ENCODE measurements at regions not wholly inside any gene's neighbourhood (a gene's known extent, or its start where the extent isn't known, plus 50 kb on each side); places are given as distances from the start of the nearest gene placed in this dataset.

DNA sequence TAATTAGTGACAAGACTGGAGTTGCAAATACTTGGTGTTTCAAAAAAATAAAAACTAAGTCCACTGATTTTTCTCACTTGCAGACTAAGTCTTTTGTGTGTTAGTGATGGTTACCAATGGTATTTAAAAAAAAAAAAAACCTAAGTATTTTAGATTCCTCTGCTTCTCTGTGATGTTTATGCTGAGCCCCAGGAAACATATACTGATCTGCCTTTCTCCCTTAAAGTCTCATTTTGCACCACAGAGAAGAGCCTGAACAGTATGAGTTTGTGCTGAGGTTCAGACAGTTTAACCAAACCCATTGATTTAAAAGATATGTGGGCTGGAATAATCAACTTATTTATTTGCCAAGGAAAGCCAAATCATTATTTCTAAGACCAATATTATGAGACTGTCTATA lies 1305.0 kb downstream of the PCDH18 start:
- DNase-seq (ENCODE audit: low read depth, low spot score) = no peak
- TF ChIP-seq, protein P1, sequence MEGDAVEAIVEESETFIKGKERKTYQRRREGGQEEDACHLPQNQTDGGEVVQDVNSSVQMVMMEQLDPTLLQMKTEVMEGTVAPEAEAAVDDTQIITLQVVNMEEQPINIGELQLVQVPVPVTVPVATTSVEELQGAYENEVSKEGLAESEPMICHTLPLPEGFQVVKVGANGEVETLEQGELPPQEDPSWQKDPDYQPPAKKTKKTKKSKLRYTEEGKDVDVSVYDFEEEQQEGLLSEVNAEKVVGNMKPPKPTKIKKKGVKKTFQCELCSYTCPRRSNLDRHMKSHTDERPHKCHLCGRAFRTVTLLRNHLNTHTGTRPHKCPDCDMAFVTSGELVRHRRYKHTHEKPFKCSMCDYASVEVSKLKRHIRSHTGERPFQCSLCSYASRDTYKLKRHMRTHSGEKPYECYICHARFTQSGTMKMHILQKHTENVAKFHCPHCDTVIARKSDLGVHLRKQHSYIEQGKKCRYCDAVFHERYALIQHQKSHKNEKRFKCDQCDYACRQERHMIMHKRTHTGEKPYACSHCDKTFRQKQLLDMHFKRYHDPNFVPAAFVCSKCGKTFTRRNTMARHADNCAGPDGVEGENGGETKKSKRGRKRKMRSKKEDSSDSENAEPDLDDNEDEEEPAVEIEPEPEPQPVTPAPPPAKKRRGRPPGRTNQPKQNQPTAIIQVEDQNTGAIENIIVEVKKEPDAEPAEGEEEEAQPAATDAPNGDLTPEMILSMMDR (IDR thresholded peaks at IDR 0.05; ENCODE audit: insufficient read depth, low read length, missing control alignments) = no peak
- CTCF ChIA-PET = no interaction called here
- POLR2A ChIA-PET = no interaction called here
- no peak overlapping the region for H3K4me3 ChIP-seq (ENCODE audit: low read depth, low read length)

- ChIA-PET POLR2A (no interaction called here), CTCF (no interaction called here)
- TF ChIP-seq, protein P1 (IDR thresholded peaks at IDR 0.05; ENCODE audit: insufficient read depth, low read length, missing control alignments) = no peak
- no peak overlapping the region for H3K4me3 ChIP-seq (ENCODE audit: low read depth, low read length)
- no peak for DNase-seq (ENCODE audit: low read depth, low spot score)
Measured at GRCh38 chr4:136219592-136220125, 1312.6 kb downstream of the PCDH18 start.

GRCh38 chr4:136203199-136203598 lies 1329.1 kb downstream of the PCDH18 start:
- no peak overlapping the region for H3K4me3 ChIP-seq (ENCODE audit: low read depth, low read length)
- DNase-seq (ENCODE audit: low read depth, low spot score) = no peak
- TF ChIP-seq, protein P1 (IDR thresholded peaks at IDR 0.05; ENCODE audit: insufficient read depth, low read length, missing control alignments) = no peak
- CTCF ChIA-PET = no interaction called here
- POLR2A ChIA-PET = no interaction called here

GRCh38 chr4:136198358-136198757 lies 1333.9 kb downstream of the PCDH18 start:
- H3K4me3 ChIP-seq (ENCODE audit: low read depth, low read length) = no peak overlapping the region
- ChIA-PET CTCF (no interaction called here), POLR2A (no interaction called here)
- TF ChIP-seq, protein P1 (IDR thresholded peaks at IDR 0.05; ENCODE audit: insufficient read depth, low read length, missing control alignments) = no peak
- DNase-seq (ENCODE audit: low read depth, low spot score) = no peak

DNA sequence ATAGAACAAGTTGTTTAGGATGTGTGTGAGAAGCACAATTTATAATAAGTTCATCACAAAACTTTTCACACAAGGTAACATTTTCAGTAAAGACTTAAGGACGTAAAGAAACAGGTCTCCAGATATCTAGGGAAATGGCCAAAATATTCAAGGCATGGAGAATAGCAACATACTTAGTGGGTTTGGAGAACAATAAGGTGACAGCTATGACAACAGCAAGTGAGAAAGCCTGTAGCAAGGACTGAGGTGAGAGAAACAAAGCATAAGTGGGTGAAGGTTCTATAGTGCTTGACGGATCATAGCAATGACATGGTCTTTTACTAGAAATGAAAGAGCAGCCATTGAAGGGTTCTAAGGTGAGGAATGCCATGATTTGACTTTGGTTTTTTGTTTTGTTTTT lies 1337.3 kb downstream of the PCDH18 start:
- no peak overlapping the region for H3K4me3 ChIP-seq (ENCODE audit: low read depth, low read length)
- DNase-seq (ENCODE audit: low read depth, low spot score) = no peak
- ChIA-PET CTCF (no interaction called here), POLR2A (no interaction called here)
- TF ChIP-seq, protein P1 (IDR thresholded peaks at IDR 0.05; ENCODE audit: insufficient read depth, low read length, missing control alignments) = no peak

DNA sequence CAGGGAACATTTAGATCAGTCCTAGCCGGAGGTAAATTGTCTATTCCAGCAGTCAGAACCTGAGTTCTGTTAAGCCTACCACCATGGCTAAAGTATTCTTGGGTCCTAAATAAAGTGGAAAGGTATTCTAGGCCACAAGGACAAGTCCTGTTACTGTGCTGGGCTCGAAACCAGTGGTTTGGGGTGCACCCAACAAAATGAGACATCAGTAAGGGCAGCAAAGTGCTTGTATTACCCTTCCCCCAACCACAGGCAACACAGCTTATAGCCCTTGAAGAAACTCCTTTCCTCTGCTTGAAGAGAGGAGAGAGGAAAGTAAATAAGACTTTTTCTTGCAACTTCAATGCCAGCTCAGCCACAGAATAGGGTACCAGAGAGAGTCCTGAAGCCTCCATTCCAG lies 1345.6 kb downstream of the PCDH18 start:
- CTCF ChIA-PET = no interaction called here
- TF ChIP-seq, protein P1 (IDR thresholded peaks at IDR 0.05; ENCODE audit: insufficient read depth, low read length, missing control alignments) = no peak
- H3K4me3 ChIP-seq (ENCODE audit: low read depth, low read length) = no peak overlapping the region
- POLR2A ChIA-PET = no interaction called here
- DNase-seq (ENCODE audit: low read depth, low spot score) = no peak
